ENCODE measurements at regions not wholly inside any gene's neighbourhood (a gene's known extent, or its start where the extent isn't known, plus 50 kb on each side); places are given as distances from the start of the nearest gene placed in this dataset.

DNA sequence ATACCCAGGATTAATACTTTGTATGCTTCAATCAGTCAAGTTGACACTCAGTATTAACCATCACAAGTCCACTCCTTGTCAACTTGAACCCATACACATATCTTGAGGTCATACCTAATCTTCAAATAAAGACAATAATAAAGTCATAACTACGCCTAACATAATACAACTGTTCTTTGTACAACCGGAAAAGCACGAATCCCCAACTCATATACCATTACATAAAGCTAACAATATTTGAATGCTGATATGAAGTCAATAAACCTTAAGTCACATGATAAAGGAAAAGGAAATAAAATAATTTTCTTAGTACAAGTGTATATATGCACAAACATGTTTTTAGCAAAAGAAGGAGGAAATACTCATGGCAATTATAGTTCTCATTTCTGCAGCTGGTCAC lies 770.6 kb upstream of the GYPC start:
- Mint-ChIP-seq H3K4me3 (no peak overlapping the region), H3K36me3 (no peaks in the 10 kb centered on the region), H3K4me1 (no peaks in the 10 kb centered on the region), H3K27ac (no peak overlapping the region), H3K9me3 (peaks cover 12 to 34% (median 15%) of the 10 kb centered on the region in 7 donors), H3K27me3 (ENCODE audit: low read depth in 3 of 3) (no peaks in the 10 kb centered on the region)
- DNase-seq, result no peak
- no peaks in the 10 kb centered on the region for H4K20me1 ChIP-seq (ENCODE audit: insufficient read depth, low read length)
- peaks cover 40% of the 10 kb centered on the region in 2 donors for H3K9me3 ChIP-seq (replicated peaks in 1 of 2; ENCODE audit: control insufficient read depth in 1 of 2, insufficient read depth in 1 of 2, low read length in 2 of 2)
- intact Hi-C loops (cut with micrococcal nuclease), result no loop called here
- no CpG with 5 or more reads among the region's 3 CpGs for WGBS (ENCODE audit: insufficient coverage)
- H3K27me3 ChIP-seq (ENCODE audit: control insufficient read depth in 2 of 2, insufficient read depth in 2 of 2, low read length in 2 of 2), result no peaks in the 10 kb centered on the region
- no peak overlapping the region for H2AFZ ChIP-seq (ENCODE audit: insufficient read depth, low read depth, low read length, poor library complexity, severe bottlenecking)
- no peak overlapping the region for H3K9ac ChIP-seq (ENCODE audit: insufficient read depth, low read length, poor library complexity, severe bottlenecking)
- no peaks in the 10 kb centered on the region for H3K36me3 ChIP-seq (replicated peaks in 1 of 2; ENCODE audit: control insufficient read depth in 1 of 2, insufficient read depth in 2 of 2, low read length in 2 of 2)
- no peaks in the 10 kb centered on the region for H3K4me1 ChIP-seq (ENCODE audit: control insufficient read depth in 1 of 2, insufficient read depth in 2 of 2, low read length in 2 of 2)
- H3K4me3 ChIP-seq (replicated peaks in 1 of 3; ENCODE audit: low read depth in 2 of 3, low read length in 3 of 3), result no peak overlapping the region
- no peak overlapping the region for H3K27ac ChIP-seq (ENCODE audit: low read depth in 1 of 2, low read length in 2 of 2)
- TF ChIP-seq CTCF (IDR thresholded peaks at IDR 0.05), result no peak
- no peak overlapping the region for H3K4me2 ChIP-seq (replicated peaks; ENCODE audit: extremely low read depth, low read length, poor library complexity, severe bottlenecking)
- H3K79me2 ChIP-seq (ENCODE audit: insufficient read depth, low read length), result no peaks in the 10 kb centered on the region

- Histone ChIP-seq H3K4me3 (replicated peaks in 1 of 3; ENCODE audit: low read depth in 2 of 3, low read length in 3 of 3) (no peak overlapping the region), H4K20me1 (ENCODE audit: insufficient read depth, low read length) (no peaks in the 10 kb centered on the region), H3K79me2 (ENCODE audit: insufficient read depth, low read length) (no peaks in the 10 kb centered on the region), H3K36me3 (replicated peaks in 1 of 2; ENCODE audit: control insufficient read depth in 1 of 2, insufficient read depth in 2 of 2, low read length in 2 of 2) (no peaks in the 10 kb centered on the region), H3K27ac (ENCODE audit: low read depth in 1 of 2, low read length in 2 of 2) (no peak overlapping the region), H3K4me1 (ENCODE audit: control insufficient read depth in 1 of 2, insufficient read depth in 2 of 2, low read length in 2 of 2) (no peaks in the 10 kb centered on the region), H2AFZ (ENCODE audit: insufficient read depth, low read depth, low read length, poor library complexity, severe bottlenecking) (no peak overlapping the region), H3K9me3 (replicated peaks in 1 of 2; ENCODE audit: control insufficient read depth in 1 of 2, insufficient read depth in 1 of 2, low read length in 2 of 2) (peaks cover 40 to 45% of the 10 kb centered on the region in 2 donors), H3K9ac (ENCODE audit: insufficient read depth, low read length, poor library complexity, severe bottlenecking) (no peak overlapping the region), H3K4me2 (replicated peaks; ENCODE audit: extremely low read depth, low read length, poor library complexity, severe bottlenecking) (no peak overlapping the region), H3K27me3 (ENCODE audit: control insufficient read depth in 2 of 2, insufficient read depth in 2 of 2, low read length in 2 of 2) (no peaks in the 10 kb centered on the region)
- intact Hi-C loops (cut with micrococcal nuclease), result no loop called here
- no peak overlapping the region for H3K27ac Mint-ChIP-seq
- TF ChIP-seq CTCF (IDR thresholded peaks at IDR 0.05), result no peak
- no peaks in the 10 kb centered on the region for H3K4me1 Mint-ChIP-seq
- DNase-seq, result no peak
- WGBS (ENCODE audit: insufficient coverage), result 95% methylated on average over 2 of the region's 4 CpGs
- H3K36me3 Mint-ChIP-seq, result no peaks in the 10 kb centered on the region
- no peaks in the 10 kb centered on the region for H3K27me3 Mint-ChIP-seq (ENCODE audit: low read depth in 3 of 3)
- H3K4me3 Mint-ChIP-seq, result no peak overlapping the region
- H3K9me3 Mint-ChIP-seq, result peaks cover 12 to 34% (median 15%) of the 10 kb centered on the region in 7 donors
These were observed 769.8 kb upstream of the GYPC start for GRCh38 chr2:125886153-125886552.
